Fibroblast of gingiva (primary cell): ENCODE measurements at regions not wholly inside any gene's neighbourhood (a gene's known extent, or its start where the extent isn't known, plus 50 kb on each side); places are given as distances from the start of the nearest gene placed in this dataset.

ENCODE experiments used
- DNase-seq: peaks from one replicate; pipeline ENCODE4 v3.0.0-alpha.2; 2011; ENCODE audit warnings: low read depth

GRCh38 chr5:96283589-96283988, 149.5 kb downstream of the PCSK1 start:
- DNase-seq = no peak

GRCh38 chr5:96282020-96282419, 151.0 kb downstream of the PCSK1 start:
- DNase-seq = no peak

- peak; percentile 64 for DNase-seq
Observed at GRCh38 chr5:96280946-96281393, 152.1 kb downstream of the PCSK1 start.

- no peak for DNase-seq
Observed at GRCh38 chr5:96279801-96280542, 153.1 kb downstream of the PCSK1 start.

GRCh38 chr5:96278981-96279380, 154.1 kb downstream of the PCSK1 start:
- DNase-seq = no peak

- DNase-seq = no peak
Observed at GRCh38 chr5:96275051-96275450, 158.0 kb downstream of the PCSK1 start.

- no peak for DNase-seq
Observed at GRCh38 chr5:96265487-96265886, 167.6 kb downstream of the PCSK1 start.

GRCh38 chr5:96264047-96264446, 169.0 kb downstream of the PCSK1 start:
- no peak for DNase-seq

- DNase-seq = no peak
Observed at GRCh38 chr5:96262105-96262504, 170.9 kb downstream of the PCSK1 start.

GRCh38 chr5:96260009-96260408, 173.0 kb downstream of the PCSK1 start:
- no peak for DNase-seq

GRCh38 chr5:96259151-96259772, 173.8 kb downstream of the PCSK1 start:
- DNase-seq = peak; percentile 80

GRCh38 chr5:96258692-96259091, 174.4 kb downstream of the PCSK1 start:
- DNase-seq = no peak

- peak; percentile 13 for DNase-seq
Observed at GRCh38 chr5:96257904-96258303, 175.1 kb downstream of the PCSK1 start.

GRCh38 chr5:96256795-96257470, 176.1 kb downstream of the PCSK1 start:
- peak; percentile 49 for DNase-seq

GRCh38 chr5:96254980-96255691, 177.9 kb downstream of the PCSK1 start:
- peak; percentile 90 for DNase-seq

- DNase-seq = no peak
Observed at GRCh38 chr5:96253140-96253539, 179.9 kb downstream of the PCSK1 start.

- DNase-seq = no peak
Observed at GRCh38 chr5:96252596-96252995, 180.5 kb downstream of the PCSK1 start.

- no peak for DNase-seq
Observed at GRCh38 chr5:96250782-96251181, 182.3 kb downstream of the PCSK1 start.

- no peak for DNase-seq
Observed at GRCh38 chr5:96248131-96248530, 184.9 kb downstream of the PCSK1 start.

- DNase-seq = no peak
Observed at GRCh38 chr5:96247708-96248107, 185.3 kb downstream of the PCSK1 start.

- DNase-seq = peak; percentile 93
Observed at GRCh38 chr5:96247097-96247701, 185.8 kb downstream of the PCSK1 start.
